ENCODE measurements at regions not wholly inside any gene's neighbourhood (a gene's known extent, or its start where the extent isn't known, plus 50 kb on each side); places are given as distances from the start of the nearest gene placed in this dataset.

DNA sequence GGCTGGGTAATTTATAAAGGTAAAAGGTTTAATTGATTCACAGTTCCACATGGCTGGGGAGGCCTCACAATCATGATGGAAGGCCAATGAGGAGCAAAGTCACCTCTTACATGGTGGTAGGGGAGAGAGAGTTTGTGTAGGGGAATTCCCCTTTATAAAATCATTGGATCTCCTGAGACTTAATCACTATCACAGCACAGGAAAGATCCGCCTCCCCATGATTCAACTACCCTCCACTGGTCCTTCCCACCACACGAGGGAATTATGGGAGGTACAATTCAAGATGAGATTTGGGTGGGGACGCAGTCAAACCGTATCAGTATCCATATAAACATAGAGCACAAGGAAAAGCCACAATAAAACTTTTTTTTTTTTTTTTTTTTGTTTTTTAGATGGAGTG is 172.6 kb upstream of the PIEZO2 start:
- DNase-seq (ENCODE audit: low spot score), result no peak

GRCh38 chr18:11320986-11321385 is 171.6 kb upstream of the PIEZO2 start:
- no peak for DNase-seq (ENCODE audit: low spot score)

DNA sequence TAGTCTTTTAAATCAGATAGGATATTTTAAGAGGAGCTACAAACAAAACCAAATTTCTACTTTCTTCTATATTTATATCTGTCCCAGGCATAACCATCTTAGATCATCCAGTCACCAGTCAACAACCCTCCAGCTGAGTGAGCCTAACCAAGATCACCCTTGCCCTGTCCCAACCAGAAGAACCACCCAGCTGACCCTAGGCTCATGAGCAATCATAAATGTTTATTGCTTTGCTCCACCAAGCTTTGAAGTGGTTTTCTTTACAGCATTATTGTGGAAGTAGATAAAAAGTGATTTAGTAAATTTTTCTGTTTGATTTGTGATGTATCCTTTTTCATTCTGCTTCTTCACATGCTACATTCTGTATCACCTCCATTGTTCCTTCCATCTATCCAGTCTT is 167.2 kb upstream of the PIEZO2 start:
- DNase-seq (ENCODE audit: low spot score), result no peak

GRCh38 chr18:11310476-11311086 is 161.2 kb upstream of the PIEZO2 start:
- no peak for DNase-seq (ENCODE audit: low spot score)

GRCh38 chr18:11309172-11309571 is 159.8 kb upstream of the PIEZO2 start:
- DNase-seq (ENCODE audit: low spot score), result no peak

DNA sequence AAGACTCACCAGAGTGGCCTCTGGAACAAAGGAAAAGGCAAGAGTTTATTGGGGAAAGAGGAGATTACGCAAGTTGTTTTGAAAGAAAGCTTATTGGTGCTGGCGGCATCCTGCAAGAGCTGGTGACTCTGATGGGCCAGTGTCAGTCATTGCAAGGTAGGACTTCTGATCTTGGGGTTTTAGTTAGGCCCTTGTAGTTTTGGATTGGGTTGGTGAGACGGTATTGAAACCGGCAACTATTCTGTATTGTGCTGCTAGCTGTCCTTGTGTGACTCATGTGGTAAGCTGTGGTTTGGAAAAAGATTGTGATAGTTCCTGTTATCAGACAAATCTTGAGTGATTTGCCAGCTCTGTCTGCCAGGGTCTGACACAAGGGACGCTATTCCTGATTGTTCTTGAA is 159.1 kb upstream of the PIEZO2 start:
- DNase-seq (ENCODE audit: low spot score), result no peak

DNA sequence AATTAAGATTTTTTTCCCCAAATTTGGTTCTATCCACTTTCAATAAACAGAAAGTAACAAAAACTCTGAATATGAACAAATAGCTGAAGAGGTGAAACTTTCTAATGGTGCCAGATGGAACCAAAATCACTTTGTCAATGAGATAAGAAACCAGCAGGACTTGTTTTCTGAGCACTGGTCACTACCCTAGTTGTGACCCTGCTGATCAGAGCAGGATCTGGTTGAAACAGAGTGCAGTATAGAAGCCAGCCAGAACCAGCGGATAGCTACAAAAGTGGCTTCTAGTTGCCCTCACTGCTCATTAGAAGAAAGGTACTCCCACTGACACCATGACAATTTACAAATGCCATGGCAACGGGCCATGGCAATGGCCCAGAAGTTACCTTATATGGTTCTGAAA is 158.3 kb upstream of the PIEZO2 start:
- no peak for DNase-seq (ENCODE audit: low spot score)

DNA sequence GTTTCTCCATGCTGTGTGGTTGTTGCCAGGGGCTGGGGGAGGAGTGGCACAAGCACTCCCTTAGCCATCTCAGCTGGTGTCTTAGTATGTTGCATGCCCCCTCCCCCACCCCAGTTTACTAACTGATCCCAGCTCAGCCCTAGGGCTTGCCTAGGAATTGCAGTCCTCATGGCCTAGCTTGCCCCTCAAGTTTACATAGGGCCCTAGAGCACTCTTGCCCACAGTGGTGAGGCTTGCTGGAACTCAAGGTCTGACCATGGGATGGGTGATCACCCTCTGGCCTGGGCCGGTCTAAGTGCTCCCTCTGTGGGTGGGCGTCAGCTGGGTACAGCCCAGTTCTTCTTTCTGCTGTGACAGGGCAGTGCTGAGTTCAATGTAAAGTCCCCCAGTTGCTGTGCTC is 156.1 kb upstream of the PIEZO2 start:
- DNase-seq (ENCODE audit: low spot score), result no peak

GRCh38 chr18:11304928-11305327 is 155.6 kb upstream of the PIEZO2 start:
- DNase-seq (ENCODE audit: low spot score), result no peak

GRCh38 chr18:11296946-11297345 is 147.6 kb upstream of the PIEZO2 start:
- no peak for DNase-seq (ENCODE audit: low spot score)

GRCh38 chr18:11293794-11294193 is 144.4 kb upstream of the PIEZO2 start:
- no peak for DNase-seq (ENCODE audit: low spot score)

DNA sequence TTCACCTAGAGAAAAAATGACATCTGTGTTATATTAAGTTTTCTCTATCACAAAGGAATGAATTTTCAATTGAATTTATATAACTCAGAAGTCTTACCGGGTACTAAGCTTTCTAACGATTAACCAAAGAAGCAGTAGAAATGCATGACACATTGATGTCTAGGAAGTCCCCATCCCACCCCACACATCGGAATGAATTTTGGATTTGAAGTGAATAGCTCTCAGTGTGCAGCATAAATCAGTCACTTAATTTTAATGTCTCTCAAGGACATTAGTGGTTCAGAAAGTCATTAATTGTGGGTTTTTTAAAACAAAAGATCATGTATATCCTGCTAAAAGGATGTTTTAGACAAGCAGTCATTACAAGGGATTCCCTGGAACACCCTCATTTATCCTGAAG is 141.4 kb upstream of the PIEZO2 start:
- no peak for DNase-seq (ENCODE audit: low spot score)

GRCh38 chr18:11289248-11289647 is 139.9 kb upstream of the PIEZO2 start:
- DNase-seq (ENCODE audit: low spot score), result no peak

DNA sequence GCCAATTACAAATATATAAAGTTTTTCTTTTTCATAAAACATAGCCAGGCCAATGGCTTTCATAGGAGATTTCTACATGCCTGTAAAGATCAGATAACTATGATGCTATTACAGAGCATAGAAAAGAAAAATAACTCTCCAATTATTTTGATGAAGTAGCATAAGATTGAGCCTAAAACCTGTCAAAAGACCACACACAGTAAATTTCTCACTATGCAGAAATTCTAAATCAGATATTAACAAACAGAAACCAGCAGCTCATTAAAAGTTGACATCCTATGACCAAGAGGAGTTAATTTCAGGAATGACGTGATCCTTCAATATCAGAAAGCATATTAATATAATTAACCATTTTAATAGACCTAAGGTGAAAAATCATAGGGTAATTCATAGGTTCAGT is 139.0 kb upstream of the PIEZO2 start:
- no peak for DNase-seq (ENCODE audit: low spot score)

DNA sequence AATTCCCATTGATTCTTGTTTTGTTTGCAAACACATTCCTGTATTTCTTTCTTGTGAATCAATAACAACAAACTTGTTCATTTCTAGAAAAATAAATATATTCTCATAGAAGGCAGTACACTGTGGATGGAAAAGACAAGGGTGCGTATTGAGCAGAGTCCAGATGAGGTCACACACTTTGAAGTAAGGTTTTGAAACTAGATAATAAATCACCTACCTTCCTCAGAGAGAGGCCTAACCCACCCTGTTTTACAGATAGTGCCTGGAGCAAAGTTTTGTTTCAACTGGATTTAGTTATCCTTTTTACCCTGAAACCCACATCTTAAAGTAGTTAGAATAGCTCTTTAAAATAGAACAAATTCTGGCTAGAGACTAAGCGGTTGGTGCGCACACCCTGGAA is 137.1 kb upstream of the PIEZO2 start:
- no peak for DNase-seq (ENCODE audit: low spot score)

DNA sequence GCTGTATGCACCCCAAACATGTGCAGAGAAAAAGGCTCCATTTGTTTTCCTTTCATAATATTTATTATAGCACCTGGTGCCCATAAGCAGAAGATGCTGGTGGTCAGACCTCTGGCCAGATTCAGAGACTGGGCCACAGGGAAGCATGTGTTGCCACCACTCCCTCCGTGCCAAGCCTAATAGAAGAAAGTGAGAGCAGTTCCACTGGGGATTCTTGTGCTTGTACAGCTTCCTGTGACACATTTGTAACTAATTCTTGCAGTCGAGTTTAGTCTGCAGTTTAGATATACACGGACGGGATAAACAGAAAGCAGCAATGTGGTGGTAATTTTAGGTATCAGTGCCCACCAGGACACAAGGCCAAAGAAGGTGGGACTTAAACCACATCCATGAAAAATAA is 135.4 kb upstream of the PIEZO2 start:
- no peak for DNase-seq (ENCODE audit: low spot score)

DNA sequence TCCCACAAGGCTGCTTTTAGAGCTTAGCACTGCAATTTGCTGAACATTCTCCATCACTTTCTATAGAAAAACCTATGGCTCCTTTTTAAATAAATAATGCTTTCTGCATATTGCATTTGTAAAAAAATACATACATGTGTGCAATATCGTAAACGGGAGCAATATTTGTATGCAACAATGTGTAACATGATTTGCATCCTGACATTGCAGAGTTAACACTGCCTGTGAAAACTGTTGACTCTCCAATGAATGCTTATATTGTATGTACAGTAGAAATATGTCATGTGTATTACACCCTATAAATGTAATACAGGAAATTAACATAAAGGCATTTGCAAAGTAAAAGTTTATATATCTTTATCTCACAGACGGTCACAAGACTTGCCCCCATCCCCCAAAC is 135.0 kb upstream of the PIEZO2 start:
- no peak for DNase-seq (ENCODE audit: low spot score)

DNA sequence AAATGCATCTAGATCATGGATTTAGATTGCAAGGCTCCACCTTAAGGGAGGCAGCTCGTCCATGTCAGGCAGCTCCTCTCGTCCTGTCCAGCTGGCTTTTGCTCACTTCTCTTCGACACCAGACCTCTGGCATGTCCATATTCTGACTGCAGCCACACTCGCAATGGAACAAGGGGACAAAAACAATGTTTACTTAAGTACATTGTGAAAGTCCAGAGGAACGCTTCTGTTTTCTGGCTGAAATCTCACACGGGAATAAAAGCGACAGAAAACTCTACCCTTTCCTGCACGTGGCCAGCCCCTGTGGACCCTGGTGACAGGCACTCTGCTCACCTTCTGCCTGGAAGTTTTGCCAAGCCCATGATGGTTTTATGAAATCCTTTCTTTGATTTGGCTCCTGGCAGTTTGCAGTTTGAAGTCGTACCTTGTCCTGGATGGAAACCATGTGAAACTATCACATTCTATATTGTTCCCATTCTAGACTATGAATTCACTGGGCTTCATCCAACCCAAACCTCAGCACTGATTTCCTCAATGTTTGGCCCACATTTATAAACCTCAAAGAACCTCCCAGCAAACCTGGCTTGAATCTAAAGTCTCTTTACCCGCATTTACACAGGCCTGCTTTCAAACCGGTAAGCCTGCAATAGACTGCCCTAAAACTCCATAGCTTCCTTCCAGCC is 134.3 kb upstream of the PIEZO2 start:
- no peak for DNase-seq (ENCODE audit: low spot score)

GRCh38 chr18:11279461-11279860 is 130.1 kb upstream of the PIEZO2 start:
- no peak for DNase-seq (ENCODE audit: low spot score)

DNA sequence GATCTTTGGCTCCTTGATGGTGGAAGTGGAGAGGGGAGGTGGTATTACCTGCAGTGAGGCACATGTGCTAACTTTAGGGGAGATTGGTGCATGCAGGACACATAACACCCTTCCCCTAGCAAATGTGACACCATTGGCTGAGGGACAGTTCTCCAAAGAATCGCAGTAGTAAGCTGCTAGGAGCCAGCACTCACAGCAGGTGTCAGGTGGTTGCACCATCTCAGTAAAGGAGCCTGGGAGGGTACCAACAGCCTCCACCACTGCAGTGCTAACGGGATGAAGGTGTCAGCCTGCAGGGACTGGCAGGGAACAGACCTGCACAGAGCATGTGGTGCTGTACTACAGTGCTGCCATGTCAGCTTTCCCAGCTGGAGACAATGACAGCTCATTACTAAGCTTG is 127.3 kb upstream of the PIEZO2 start:
- no peak for DNase-seq (ENCODE audit: low spot score)

- no peak for DNase-seq (ENCODE audit: low spot score)
These were observed 124.9 kb upstream of the PIEZO2 start for GRCh38 chr18:11274144-11274794.

GRCh38 chr18:11272516-11272915 is 123.1 kb upstream of the PIEZO2 start:
- DNase-seq (ENCODE audit: low spot score), result no peak

GRCh38 chr18:11271954-11272353 is 122.6 kb upstream of the PIEZO2 start:
- no peak for DNase-seq (ENCODE audit: low spot score)

- DNase-seq (ENCODE audit: low spot score), result no peak
These were observed 119.9 kb upstream of the PIEZO2 start for GRCh38 chr18:11269257-11269656.

Measured in CD4-positive, alpha-beta T cell treated with Interleukin-6 at 100 ng/mL for 8 hours (primary cell).